GM10248 (cell line): ENCODE measurements at regions not wholly inside any gene's neighbourhood (a gene's known extent, or its start where the extent isn't known, plus 50 kb on each side); places are given as distances from the start of the nearest gene placed in this dataset.
"Not testable (repeated sequence)": the region's sequence is repeated elsewhere in the genome, so short reads cannot be mapped to it uniquely, and the experiment has no call there.

Source experiments
- CTCF ChIA-PET: fragments of 300-600 bp; sonication (Branson Sonifier 250); formaldehyde crosslinking; extraction: SDS; loops from one replicate; lab custom pipeline; 2021; ENCODE audit warnings: antibody characterized with exemption; lab: Yijun Ruan, JAX
- POLR2A ChIA-PET: fragments of 350-650 bp; sonication (Branson Sonifier 250); formaldehyde crosslinking; extraction: SDS; loops from one replicate; lab custom pipeline; 2020; ENCODE audit warnings: antibody characterized with exemption; lab: Yijun Ruan, JAX
- DNase-seq: peaks from one replicate; pipeline ENCODE4 v3.0.0; 2012; ENCODE audit errors: extremely low spot score
- TF ChIP-seq, protein P1 (sequence below): IDR thresholded peaks from 2 replicates; pipeline ENCODE4 v1.5.1; 2012; ENCODE audit warnings: mild to moderate bottlenecking, low read depth; ENCODE audit errors: extremely low read depth, missing control alignments, control extremely low read depth

DNA sequence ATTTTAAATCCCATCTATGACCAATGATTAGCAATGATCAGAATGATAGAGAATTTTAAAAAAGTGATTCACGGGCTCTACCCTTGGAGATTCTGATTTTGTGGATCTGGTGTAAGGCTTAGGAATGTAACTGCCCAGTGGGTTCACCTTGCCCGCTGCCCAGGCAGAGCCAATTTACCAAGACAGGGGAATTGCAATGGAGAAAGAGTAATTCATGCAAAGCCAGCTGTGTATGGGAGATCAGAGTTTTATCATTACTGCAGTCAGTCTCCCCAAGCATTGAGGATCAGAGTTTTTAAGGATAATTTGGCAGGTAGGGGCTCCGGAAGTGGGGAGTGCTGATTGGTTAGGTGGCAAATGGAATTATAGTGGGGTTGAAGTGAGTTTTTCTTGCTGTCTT is 480.6 kb downstream of the ATP23 start:
- TF ChIP-seq, protein P1, sequence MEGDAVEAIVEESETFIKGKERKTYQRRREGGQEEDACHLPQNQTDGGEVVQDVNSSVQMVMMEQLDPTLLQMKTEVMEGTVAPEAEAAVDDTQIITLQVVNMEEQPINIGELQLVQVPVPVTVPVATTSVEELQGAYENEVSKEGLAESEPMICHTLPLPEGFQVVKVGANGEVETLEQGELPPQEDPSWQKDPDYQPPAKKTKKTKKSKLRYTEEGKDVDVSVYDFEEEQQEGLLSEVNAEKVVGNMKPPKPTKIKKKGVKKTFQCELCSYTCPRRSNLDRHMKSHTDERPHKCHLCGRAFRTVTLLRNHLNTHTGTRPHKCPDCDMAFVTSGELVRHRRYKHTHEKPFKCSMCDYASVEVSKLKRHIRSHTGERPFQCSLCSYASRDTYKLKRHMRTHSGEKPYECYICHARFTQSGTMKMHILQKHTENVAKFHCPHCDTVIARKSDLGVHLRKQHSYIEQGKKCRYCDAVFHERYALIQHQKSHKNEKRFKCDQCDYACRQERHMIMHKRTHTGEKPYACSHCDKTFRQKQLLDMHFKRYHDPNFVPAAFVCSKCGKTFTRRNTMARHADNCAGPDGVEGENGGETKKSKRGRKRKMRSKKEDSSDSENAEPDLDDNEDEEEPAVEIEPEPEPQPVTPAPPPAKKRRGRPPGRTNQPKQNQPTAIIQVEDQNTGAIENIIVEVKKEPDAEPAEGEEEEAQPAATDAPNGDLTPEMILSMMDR, result no peak
- DNase-seq, result no peak
- CTCF ChIA-PET, result interaction anchor here (0.8 to 1.2 kb wide), 3 partner anchors 16 to 22 kb away, joined by 3 to 4 read pairs (median 3); no protein-coding TSS in a partner anchor
- POLR2A ChIA-PET, result no interaction called here

DNA sequence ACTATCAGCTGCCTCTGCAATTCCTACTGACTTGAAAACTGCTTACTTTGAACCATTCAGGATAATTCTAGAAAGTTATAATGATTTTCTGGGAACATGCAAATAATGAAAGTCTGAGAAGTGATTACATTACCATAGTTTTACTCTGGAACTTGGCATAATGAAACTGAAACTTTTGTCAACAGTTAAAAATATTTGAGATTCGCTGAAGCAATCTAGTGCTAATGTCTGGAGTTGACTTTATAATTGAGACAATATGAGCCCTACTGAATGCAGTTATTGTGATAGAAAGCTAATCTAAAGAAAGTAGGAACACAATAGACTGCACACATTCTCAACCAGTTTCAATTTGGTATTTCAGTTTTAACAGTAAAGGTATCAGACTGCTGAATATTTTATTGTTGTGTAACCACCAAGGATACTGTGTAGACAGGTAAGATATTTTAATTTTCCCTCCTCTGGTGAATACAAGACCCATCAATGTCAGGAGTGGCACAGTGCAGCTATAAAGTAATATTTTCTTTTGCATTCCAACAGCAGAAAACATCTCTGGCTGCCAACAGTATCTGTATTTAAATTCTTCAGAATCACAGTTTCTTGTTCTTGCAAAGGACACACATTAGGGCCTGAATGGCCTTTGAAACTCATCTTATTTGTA is 483.5 kb downstream of the ATP23 start:
- TF ChIP-seq, protein P1, result no peak
- DNase-seq, result no peak
- ChIA-PET CTCF (interaction anchor here (1.1 to 2.7 kb wide), 5 partner anchors 10 to 18 kb away, joined by 3 to 8 read pairs (median 3); no protein-coding TSS in a partner anchor), POLR2A (no interaction called here)

DNA sequence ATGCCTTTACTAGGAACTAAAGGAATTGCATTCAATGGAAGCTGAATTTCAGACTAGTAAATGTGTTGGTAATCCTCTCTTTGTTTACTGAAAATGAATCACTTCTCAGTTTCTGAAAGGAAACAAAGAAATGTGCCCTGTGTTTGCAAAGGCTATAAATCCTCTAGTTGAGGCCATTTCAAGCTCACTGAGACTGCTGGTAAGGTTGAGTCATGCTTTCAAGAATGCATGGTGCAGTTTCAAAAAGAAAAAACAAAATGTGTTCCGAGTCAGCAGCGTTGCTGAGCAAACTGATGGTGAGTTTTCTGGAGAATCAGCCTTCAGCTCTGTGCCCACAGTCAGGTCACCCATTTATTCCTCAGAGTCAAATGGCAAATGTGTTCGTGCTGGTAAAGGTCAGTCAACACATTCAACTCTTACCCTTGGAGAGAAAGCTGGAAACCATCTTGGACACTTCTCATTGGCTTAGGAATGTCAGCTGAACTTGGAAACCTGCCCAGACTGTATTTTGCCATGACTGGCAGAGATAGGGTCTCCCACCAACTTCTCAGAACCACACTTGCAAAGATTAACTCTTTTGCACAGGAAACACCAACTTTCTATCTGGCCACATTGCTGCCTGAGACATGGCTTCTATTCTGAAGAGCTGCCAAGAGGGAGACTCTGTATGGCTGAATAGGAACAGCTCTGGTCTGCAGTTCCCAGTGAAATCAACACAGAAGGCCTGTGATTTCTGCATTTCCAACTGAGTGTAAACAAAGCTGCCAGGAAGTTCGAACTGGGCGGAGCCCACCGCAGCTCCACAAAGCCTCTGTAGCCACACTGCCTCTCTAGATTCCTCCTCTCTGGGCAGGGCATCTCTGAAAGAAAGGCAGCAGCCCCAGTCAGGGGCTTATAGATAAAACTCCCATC is 484.4 kb downstream of the ATP23 start:
- TF ChIP-seq, protein P1, result no peak
- CTCF ChIA-PET, result interaction anchor here (1.3 to 1.5 kb wide), 3 partner anchors 10 to 17 kb away, joined by 3 to 5 read pairs (median 3); no protein-coding TSS in a partner anchor
- peak; percentile 37 for DNase-seq
- POLR2A ChIA-PET, result no interaction called here

DNA sequence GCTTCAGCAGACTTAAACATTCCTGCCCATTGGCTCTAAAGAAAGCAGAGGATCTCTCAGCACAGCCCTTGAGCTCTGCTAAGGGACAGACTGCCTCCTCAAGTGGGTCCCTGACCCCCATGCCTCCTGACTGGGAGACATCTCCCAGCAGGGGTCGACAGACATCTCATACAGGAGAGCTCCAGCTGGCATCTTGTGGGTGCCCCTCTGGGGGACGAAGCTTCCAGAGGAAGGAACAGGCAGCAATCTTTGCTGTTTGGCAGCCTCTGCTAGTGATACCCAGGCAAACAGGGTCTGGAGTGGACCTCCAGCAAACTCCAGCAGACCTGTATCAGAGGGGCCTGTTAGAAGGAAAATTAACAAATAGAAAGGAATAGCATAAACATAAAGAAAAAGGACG is 485.1 kb downstream of the ATP23 start:
- DNase-seq, POLR2A ChIA-PET: not testable (repeated sequence)
- CTCF ChIA-PET, result interaction anchor here (1.4 to 1.5 kb wide), 3 partner anchors 12 to 18 kb away, joined by 3 to 5 read pairs (median 5); no protein-coding TSS in a partner anchor

DNA sequence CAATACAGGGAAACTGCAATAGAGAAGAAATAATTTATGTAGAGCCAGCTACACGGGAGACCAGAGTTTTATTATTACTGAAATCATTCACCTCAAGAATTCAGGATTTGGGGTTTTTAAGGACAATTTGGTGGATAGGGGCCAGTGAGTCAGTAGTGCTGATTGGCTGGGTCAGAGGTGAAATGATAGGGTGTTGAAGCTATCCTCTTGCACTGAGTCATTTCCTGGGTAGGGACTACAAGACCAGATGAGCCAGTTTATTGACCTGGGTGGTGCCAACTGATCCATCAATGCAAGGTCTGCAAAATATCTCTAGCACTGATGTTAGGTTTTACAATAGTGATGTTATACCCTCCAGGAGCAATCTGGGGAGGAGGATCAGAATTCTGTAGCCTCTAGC is 486.3 kb downstream of the LRIG3 start:
- ChIA-PET POLR2A (no interaction called here), CTCF (interaction anchor here (0.8 to 2.4 kb wide), 2 partner anchors 10 kb away, joined by 3 to 8 read pairs; no protein-coding TSS in a partner anchor)
- no peak for DNase-seq
- TF ChIP-seq, protein P1, result no peak

DNA sequence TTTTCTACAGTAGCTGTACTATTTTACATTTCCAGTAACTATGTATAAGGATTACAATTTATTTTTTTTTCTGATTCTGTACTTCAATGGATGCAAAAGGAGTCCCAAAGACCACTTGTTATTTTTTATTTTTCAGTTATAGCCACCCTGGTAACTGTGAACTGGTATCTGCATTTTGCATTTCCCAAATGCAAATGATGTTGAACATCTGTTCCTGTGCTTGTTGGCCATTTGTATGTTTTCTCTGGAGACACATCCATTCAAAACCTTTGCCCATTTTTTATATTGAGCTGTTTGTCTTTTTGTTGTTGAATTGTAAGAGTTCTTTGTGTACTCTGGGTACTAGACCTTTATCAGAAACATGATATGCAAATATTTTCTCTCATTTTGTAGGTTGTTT is 485.6 kb downstream of the LRIG3 start:
- TF ChIP-seq, protein P1, result no peak
- CTCF ChIA-PET, result interaction anchor here (1.3 to 2.4 kb wide), 2 partner anchors 9 to 11 kb away, joined by 4 to 8 read pairs; no protein-coding TSS in a partner anchor
- no peak for DNase-seq
- POLR2A ChIA-PET, result no interaction called here
